ENCODE measurements at regions not wholly inside any gene's neighbourhood (a gene's known extent, or its start where the extent isn't known, plus 50 kb on each side); places are given as distances from the start of the nearest gene placed in this dataset.
"Not testable (repeated sequence)": the region's sequence is repeated elsewhere in the genome, so short reads cannot be mapped to it uniquely, and the experiment has no call there.

DNA sequence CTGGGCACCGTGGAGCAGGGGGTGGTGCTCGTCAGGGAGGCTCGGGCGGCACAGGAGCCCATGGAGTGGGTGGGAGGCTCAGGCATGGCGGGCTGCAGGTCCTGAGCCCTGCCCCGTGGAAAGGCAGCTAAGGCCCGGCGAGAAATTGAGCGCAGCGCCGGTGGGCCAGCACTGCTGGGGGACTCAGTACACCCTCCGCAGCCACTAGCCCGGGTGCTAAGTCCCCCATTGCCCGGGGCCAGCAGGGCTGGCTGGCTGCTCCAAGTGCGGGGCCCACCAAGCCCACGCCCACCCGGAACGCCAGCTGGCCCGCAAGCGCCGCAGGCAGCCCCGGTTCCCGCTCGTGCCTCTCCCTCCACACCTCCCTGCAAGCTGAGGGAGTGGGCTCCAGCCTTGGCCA, 216.3 kb downstream of the RAP2B start:
- not testable (repeated sequence) for H3K36me3 ChIP-seq, H3K27me3 ChIP-seq, H3K9me3 ChIP-seq, DNase-seq, H3K4me3 ChIP-seq

DNA sequence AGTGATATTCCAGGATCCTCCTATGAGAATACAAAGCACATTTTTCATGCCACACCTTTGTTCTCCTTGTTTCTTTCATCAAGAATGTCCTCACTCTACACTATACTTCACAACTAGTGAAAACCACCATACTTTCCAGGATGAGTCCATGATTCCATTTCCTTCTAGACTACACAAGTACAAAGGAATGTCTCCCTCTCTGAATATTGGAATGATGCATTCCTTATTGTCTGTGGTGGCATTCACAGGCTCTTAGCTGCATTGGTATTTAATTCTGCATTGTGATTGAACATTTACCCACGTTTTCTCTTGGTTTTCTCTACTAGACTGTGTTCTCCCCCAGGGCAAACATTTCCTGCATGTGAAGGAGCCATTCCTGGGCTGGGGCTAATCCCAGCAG, 217.5 kb downstream of the RAP2B start:
- no peaks in the 10 kb centered on the region for H3K9me3 ChIP-seq
- H3K4me3 ChIP-seq: no peak overlapping the region
- no peaks in the 10 kb centered on the region for H3K27me3 ChIP-seq
- no peaks in the 10 kb centered on the region for H3K36me3 ChIP-seq
- DNase-seq: no peak

DNA sequence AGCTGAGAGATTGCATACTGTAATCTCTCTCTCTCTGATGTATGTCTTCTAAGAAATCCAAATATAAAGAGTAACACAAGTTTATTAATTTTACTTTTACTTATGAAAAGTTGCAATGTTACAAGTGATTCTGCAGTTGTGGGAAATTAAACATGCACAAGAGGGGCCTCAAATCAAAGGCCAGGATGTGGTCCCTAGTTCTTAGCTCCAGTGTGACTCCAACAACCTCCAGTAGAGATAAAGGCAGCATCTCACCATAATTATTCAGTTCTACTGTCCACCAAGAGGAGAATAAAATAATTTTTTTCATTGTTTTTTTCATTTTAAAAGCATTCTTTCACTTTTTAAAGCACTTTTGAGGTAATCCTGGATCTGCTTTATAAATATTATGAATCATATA, 223.3 kb downstream of the RAP2B start:
- Histone ChIP-seq H3K9me3 (no peaks in the 10 kb centered on the region), H3K36me3 (no peaks in the 10 kb centered on the region), H3K4me3 (no peak overlapping the region), H3K27me3 (no peaks in the 10 kb centered on the region)
- DNase-seq: no peak

DNA sequence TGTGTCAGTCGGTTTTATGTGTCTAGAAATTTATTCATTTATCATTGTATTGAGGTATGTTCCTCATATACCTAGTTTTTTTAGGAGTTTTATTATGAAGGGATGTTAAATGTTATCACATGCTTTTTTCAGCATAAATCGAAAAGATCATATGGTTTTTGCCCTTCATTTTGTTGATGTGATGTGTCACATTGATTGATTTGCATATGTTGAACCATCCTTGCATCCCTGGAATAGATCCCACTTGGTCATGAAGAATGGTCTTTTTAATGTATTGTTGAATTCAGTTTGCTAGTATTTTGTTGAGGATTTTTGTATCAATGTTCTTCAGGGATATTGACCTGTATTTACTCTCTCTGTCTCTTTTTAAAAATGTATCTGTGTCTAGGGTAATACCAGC, 230.3 kb downstream of the RAP2B start:
- Histone ChIP-seq H3K27me3 (no peaks in the 10 kb centered on the region), H3K9me3 (peaks cover 6% of the 10 kb centered on the region; the same call in 1 of the 2 replicates), H3K4me3 (no peak overlapping the region), H3K36me3 (no peaks in the 10 kb centered on the region)
- DNase-seq: no peak

DNA sequence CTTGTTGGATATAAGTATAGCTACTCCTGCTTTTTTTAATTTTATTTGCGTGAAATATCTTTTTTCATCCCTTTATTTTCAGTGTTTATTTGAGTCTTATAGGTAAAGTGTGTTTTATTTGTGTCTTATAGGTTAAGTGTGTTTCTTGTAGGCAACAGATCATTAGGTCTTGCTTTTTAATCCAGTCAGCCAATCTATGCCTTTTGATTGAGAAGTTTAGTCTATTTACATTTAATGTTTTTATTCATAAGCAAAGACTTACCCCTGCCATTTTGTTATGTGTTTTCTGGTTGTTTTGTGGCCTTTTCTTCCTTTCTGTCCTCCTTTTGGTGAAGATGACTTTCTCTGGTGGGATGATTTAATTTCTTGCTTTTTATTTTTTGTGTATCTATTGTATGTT, 232.0 kb downstream of the RAP2B start:
- no peak for DNase-seq
- Histone ChIP-seq H3K36me3 (no peaks in the 10 kb centered on the region), H3K9me3 (peaks cover 6% of the 10 kb centered on the region; the same call in 1 of the 2 replicates), H3K4me3 (no peak overlapping the region), H3K27me3 (no peaks in the 10 kb centered on the region)

DNA sequence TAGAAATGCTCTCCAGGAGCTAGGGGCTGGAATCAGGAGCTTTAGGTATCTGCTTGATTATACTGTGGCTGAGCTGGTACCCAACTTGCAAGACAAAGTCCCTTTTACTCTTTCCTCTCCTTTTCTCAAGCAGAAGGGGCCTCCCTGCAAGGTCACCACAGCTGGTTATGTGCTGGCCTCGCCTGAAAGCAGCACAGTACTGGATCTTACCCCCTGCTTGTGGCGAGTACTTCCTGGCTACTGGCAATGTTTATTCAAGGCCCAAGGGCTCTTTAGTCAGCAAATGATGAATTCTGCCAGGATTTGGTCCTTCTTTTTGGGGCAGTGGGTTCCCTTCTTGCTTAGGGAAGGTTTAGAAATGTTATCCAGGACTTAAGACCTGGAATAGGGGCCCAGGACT, 234.6 kb downstream of the RAP2B start:
- H3K27me3 ChIP-seq: no peaks in the 10 kb centered on the region
- H3K4me3 ChIP-seq: no peak overlapping the region
- peaks cover 6% of the 10 kb centered on the region; the same call in 1 of the 2 replicates for H3K9me3 ChIP-seq
- no peak for DNase-seq
- no peaks in the 10 kb centered on the region for H3K36me3 ChIP-seq

DNA sequence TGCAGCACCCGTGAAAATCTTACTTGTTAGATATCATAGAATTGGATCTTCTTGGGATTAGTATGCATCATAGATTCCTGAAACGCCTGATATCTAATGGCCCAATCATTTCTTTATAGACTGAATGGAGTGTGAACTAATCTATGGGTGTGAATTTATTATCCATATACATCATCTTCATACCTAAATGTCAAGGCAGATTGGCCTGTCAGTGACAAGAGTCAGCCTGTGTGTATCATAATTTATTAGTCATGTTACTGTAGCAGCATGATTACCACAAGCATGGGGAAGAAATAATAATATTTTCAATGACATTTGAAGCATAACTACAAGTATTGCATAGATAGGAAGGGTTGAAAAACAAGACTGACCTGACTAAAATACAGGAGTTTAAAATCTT, 235.8 kb downstream of the RAP2B start:
- Histone ChIP-seq H3K4me3 (no peak overlapping the region), H3K27me3 (no peaks in the 10 kb centered on the region), H3K9me3 (peaks cover 6% of the 10 kb centered on the region; the same call in 1 of the 2 replicates), H3K36me3 (no peaks in the 10 kb centered on the region)
- no peak for DNase-seq

DNA sequence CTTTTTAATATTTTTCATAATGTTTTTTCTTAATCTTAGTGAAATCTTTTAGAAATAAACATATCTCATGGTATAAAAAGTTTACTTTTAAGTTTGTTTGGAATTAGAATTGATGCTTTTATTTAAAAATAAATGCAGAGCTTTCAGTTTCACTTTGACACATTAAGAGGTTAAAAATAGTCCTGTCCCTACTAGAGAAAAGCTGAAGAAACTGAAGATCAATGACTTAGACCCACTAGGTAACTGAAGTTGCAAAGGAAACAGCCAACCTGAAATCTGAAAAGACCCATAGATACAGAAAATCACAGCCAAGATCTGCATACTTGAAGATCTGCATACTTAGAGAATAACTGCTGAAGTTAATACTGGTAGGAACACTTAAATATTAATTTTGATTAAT, 237.6 kb downstream of the RAP2B start:
- H3K36me3 ChIP-seq: no peaks in the 10 kb centered on the region
- H3K27me3 ChIP-seq: no peaks in the 10 kb centered on the region
- no peak for DNase-seq
- H3K9me3 ChIP-seq: peaks cover 2% of the 10 kb centered on the region; the same call in 1 of the 2 replicates
- H3K4me3 ChIP-seq: no peak overlapping the region

DNA sequence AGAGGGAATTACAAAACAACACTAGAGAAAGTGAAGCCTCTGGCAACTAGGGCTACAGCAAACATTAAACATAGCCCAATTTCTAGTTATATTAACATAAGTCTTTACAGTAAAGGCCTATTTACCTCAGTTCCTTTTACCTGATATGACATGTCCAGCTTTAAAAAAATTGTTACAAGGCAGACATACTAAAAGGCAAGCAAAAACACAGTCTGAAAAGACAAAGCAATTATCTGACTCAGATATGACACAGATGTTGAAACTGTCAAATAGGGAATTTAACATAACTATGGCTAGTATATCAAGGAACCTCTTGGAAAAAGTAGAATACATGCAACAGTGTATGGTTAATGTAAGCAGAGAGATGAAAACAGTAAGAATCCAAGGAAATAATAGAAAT, 238.6 kb downstream of the RAP2B start:
- no peak overlapping the region for H3K4me3 ChIP-seq
- H3K9me3 ChIP-seq: 0 out of 2 replicates have a peak, but pooled peaks cover 1% of the 10 kb centered on the region
- H3K27me3 ChIP-seq: no peaks in the 10 kb centered on the region
- H3K36me3 ChIP-seq: no peaks in the 10 kb centered on the region
- no peak for DNase-seq

DNA sequence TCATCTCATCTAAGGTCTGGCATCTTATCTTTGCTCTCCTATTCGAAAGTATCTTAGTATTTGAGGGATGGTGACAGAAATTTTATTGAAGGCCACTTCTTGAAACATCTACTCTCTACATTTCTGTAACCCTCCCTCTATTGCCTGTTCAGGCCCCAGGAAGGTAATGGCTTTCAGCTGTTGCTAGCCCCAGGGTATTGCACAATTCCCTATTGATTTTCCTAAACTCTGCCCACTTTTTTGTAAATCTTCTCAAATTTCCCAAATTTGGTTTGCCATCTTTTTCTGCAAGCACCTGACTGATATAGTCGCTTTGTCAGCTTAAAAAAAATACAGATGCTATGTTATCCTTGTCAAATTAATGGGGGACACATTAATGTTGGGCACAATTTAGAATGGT, 242.1 kb downstream of the RAP2B start:
- DNase-seq: no peak
- Histone ChIP-seq H3K36me3 (no peaks in the 10 kb centered on the region), H3K27me3 (no peaks in the 10 kb centered on the region), H3K9me3 (no peaks in the 10 kb centered on the region), H3K4me3 (no peak overlapping the region)

DNA sequence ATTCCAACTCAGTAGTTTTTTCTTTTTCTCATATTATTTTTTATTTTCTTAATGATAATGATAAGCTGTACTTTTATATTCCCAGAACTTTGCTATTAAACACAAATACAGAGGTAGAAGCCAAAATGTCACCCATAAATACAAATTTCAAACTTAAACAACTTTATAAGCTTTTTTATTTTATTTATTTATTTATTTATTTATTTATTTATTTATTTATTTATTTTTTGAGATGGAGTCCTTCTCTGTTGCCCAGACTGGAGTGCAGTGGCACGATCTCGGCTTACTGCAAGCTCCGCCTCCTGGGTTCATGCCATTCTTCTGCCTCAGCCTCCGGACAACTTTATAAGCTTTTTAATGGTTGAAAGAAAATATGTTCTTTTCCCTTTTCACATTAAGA, 243.3 kb downstream of the RAP2B start:
- H3K4me3 ChIP-seq, H3K9me3 ChIP-seq, H3K27me3 ChIP-seq, H3K36me3 ChIP-seq, DNase-seq: not testable (repeated sequence)

DNA sequence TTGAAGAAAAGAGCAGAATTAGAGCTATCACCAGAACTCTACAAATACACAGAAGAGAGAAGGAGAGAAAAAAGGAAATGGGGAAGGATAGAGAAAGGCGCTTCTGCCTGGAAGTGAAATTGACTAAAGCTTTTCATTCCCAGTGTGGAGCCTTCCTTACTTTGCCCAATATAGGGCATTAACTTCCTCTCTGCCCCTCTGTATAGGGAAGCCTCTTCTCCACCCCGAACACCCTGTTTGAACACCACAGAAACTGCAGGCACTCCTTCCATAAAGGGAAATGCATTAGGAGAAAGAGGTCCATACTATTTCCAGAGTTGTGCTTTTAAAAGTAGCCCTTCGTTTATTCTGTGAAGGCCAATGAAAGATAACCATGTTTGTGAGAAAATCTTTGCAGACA, 248.5 kb downstream of the RAP2B start:
- Histone ChIP-seq H3K4me3 (no peak overlapping the region), H3K36me3 (no peaks in the 10 kb centered on the region), H3K9me3 (no peaks in the 10 kb centered on the region), H3K27me3 (no peaks in the 10 kb centered on the region)
- DNase-seq: no peak

DNA sequence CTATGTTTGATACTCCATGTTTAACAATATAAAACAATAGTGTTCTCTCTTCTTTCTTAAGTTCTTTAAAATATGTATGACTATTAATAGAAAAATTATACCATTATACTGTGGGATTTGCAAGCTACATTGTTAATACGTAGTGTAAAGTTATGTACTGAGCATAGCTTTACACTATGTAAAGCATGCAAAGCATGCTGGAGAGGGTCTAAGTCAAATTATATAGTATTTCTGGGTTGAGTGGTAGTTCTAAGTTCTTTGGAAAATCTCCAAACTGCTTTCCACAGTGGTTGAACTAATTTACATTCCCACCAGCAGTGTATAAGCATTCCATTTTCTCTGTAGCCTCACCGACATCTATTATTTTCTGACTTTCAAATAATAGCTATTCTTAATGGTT, 253.0 kb downstream of the RAP2B start:
- H3K27me3 ChIP-seq: no peaks in the 10 kb centered on the region
- no peak for DNase-seq
- H3K4me3 ChIP-seq: no peak overlapping the region
- H3K9me3 ChIP-seq: peaks cover 2% of the 10 kb centered on the region; the same call in 1 of the 2 replicates
- H3K36me3 ChIP-seq: no peaks in the 10 kb centered on the region

DNA sequence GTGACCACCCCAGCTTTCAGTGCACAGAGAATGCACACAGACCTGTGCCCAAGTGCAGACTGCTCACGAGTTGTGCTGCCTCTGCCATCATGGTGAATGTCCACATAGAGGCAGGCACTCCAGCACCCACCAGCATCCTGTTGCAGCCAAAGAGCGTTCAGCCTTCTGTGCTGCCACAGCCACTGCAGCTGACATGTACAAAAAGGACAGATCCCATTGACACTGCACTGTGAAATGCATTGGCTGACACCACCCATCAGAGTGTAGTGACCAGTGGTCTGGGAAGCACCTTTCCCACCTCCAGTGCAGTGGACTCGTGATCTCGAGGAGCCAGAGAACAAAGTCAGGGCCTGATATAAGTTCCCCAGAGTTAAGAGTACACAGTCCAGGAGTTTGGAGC, 260.3 kb downstream of the RAP2B start:
- Histone ChIP-seq H3K4me3 (no peak overlapping the region), H3K36me3 (no peaks in the 10 kb centered on the region)

DNA sequence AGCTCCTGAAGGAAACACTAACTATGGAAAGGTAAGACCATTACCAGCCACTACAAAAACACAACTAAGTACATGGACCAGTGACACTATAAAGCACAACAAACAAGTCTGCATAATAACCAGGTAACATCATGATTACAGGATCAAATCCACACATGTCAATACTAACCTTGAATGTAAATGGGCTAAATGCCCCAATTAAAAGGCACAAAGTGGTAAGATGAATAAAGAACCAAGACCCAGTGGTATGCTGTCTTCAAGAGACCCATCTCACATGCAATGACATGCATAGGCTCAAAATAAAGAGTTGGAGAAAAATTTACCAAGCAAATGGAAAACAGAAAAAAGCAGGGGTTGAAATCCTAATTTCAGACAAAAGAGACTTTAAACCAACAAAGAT, 261.8 kb downstream of the RAP2B start:
- DNase-seq, H3K27me3 ChIP-seq, H3K4me3 ChIP-seq, H3K36me3 ChIP-seq: not testable (repeated sequence)
- peaks cover 35% of the 10 kb centered on the region for H3K9me3 ChIP-seq

More for the DNA sequence above, 260.3 kb downstream of the RAP2B start:
- Histone ChIP-seq H3K9me3 (peaks cover 37% of the 10 kb centered on the region), H3K27me3 (no peaks in the 10 kb centered on the region)
- DNase-seq: no peak

DNA sequence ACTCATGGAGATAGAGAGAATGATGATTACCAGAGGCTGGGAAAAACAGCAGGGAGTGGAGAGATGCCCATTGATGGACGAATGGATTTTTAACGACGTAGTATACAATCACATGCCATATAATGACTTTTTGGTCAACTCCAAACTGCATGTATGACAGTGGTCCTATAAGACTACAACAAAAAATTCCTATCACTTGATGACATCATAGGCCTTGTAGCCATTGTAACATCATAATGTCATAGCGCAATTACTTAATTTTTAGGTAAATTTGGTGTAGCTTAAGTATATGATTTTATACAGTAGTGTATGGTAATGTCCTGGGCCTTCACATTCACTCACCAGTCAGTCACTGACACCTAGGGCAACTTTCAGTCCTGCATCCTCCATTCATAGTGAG, 264.3 kb downstream of the RAP2B start:
- H3K36me3 ChIP-seq: no peaks in the 10 kb centered on the region
- H3K9me3 ChIP-seq: peaks cover 29% of the 10 kb centered on the region
- no peak overlapping the region for H3K4me3 ChIP-seq
- no peak for DNase-seq
- no peaks in the 10 kb centered on the region for H3K27me3 ChIP-seq

DNA sequence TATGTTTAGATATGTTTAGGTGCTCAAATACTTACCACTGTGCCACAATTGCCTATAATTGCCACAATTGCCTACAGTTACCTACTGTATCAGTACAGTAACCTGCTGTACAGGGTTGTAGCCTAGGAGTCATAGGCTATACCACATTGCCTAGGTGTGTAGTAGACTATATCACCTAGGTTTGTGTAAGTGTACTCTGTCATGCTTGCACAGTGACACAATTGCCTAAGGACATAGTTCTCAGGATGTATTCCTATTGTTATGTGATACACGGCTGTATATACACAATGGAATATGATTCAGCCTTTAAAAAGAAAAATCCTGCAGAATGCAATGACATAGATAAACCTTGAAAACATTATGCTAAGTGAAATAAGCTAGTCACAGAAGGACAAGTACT, 264.8 kb downstream of the RAP2B start:
- no peak for DNase-seq
- Histone ChIP-seq H3K9me3 (peaks cover 29% of the 10 kb centered on the region), H3K27me3 (no peaks in the 10 kb centered on the region), H3K4me3 (no peak overlapping the region), H3K36me3 (no peaks in the 10 kb centered on the region)

DNA sequence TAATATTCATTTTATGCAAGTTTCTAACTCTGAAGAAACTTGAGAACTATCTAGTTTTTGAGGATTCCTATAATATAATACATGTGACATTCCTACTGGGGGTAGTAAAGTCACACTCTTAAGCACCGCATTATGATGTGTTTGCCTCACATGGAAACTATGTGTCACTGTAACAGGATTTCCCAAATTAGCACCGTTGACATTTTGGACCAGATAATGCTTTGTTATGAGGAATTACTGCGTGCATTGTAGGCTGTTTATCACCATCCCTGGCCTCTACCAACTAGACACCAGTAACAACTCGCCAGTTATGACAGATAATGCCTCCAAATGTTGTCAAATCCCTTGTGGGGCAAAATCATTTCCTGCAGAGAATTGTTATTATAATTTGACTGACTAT, 267.8 kb downstream of the RAP2B start:
- DNase-seq: no peak
- H3K4me3 ChIP-seq: no peak overlapping the region
- no peaks in the 10 kb centered on the region for H3K36me3 ChIP-seq
- no peaks in the 10 kb centered on the region for H3K27me3 ChIP-seq
- peaks cover 3% of the 10 kb centered on the region; the same call in 1 of the 2 replicates for H3K9me3 ChIP-seq

DNA sequence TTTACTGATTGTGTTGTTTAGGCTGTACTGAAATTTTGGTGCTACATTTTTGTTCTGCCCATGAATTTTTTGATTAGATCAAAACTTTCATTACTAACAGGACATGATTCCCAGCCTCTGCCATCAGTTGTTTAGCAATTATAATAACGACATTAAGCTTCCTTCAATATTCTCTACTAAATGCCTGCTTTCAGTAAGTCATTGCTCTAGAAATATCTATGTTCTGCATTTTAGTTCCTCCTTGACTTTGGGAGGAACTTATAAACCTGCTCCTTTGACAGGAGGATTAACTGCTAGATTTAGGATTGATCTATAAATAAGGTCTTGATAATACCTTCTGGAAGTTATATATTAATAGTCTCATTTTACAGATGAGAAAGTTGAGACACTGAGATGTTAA, 269.1 kb downstream of the RAP2B start:
- no peak for DNase-seq
- Histone ChIP-seq H3K27me3 (no peaks in the 10 kb centered on the region), H3K9me3 (no peaks in the 10 kb centered on the region; the same call in 1 of the 2 replicates), H3K36me3 (no peaks in the 10 kb centered on the region), H3K4me3 (no peak overlapping the region)

Measured in MG63 (cell line).